ENCODE measurements at regions not wholly inside any gene's neighbourhood (a gene's known extent, or its start where the extent isn't known, plus 50 kb on each side); places are given as distances from the start of the nearest gene placed in this dataset.

- peaks cover 4% of the 10 kb centered on the region for H3K9me3 Mint-ChIP-seq
- no peak for ATAC-seq
- peaks cover 41% of the 10 kb centered on the region for H3K27me3 Mint-ChIP-seq
- H3K27ac Mint-ChIP-seq: no peak overlapping the region
- H3K4me3 Mint-ChIP-seq: no peak overlapping the region
- no peaks in the 10 kb centered on the region for H3K4me1 Mint-ChIP-seq
- H3K36me3 Mint-ChIP-seq: no peaks in the 10 kb centered on the region
Observed at GRCh38 chr16:86452451-86452850, 57.9 kb upstream of the FOXF1 start.

DNA sequence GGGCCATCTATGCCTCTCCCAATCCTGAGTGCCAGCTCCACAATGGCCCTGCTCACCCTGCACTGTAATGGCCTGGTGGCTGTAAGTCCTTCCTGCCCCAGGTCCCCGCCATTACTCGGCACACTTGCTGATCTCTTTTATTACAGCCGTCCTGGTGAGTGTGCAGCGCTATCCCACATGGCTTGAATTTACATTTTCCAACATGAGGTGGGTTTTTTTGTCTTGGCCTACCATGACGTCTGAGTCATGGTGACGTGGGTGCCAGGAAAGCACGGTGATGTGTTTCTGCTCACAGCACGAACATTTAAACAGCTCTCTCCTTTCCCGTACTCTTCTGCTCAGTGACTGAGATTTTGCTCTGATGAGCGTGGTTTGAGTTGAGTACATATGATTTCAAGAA is 55.2 kb upstream of the FOXF1 start:
- no peak overlapping the region for H3K4me3 Mint-ChIP-seq
- peaks cover 57% of the 10 kb centered on the region for H3K27me3 Mint-ChIP-seq
- no peak overlapping the region for H3K27ac Mint-ChIP-seq
- H3K4me1 Mint-ChIP-seq: no peaks in the 10 kb centered on the region
- no peaks in the 10 kb centered on the region for H3K36me3 Mint-ChIP-seq
- ATAC-seq: no peak
- H3K9me3 Mint-ChIP-seq: peaks cover 4% of the 10 kb centered on the region

DNA sequence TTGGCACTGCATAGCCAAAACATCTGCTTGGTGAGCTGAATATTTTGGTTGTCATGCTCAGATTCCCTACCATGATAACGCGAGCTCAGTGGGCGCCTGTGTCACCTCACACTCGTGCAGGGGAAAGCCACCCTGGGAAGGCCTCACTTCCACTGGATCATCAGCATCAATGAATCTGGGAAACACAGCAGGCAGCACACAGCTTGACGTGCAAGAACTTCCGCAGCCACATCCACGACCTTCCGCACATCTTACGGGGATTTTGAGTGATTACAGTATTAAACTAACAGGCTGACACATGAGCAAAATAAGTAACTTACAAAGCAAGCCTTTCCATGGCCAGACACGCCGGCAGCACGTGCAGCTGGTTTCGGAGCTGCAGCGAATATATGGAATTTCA is 54.7 kb upstream of the FOXF1 start:
- H3K4me3 Mint-ChIP-seq: no peak overlapping the region
- no peak for ATAC-seq
- H3K27ac Mint-ChIP-seq: no peak overlapping the region
- H3K4me1 Mint-ChIP-seq: no peaks in the 10 kb centered on the region
- peaks cover 4% of the 10 kb centered on the region for H3K9me3 Mint-ChIP-seq
- H3K36me3 Mint-ChIP-seq: no peaks in the 10 kb centered on the region
- peaks cover 57% of the 10 kb centered on the region for H3K27me3 Mint-ChIP-seq

DNA sequence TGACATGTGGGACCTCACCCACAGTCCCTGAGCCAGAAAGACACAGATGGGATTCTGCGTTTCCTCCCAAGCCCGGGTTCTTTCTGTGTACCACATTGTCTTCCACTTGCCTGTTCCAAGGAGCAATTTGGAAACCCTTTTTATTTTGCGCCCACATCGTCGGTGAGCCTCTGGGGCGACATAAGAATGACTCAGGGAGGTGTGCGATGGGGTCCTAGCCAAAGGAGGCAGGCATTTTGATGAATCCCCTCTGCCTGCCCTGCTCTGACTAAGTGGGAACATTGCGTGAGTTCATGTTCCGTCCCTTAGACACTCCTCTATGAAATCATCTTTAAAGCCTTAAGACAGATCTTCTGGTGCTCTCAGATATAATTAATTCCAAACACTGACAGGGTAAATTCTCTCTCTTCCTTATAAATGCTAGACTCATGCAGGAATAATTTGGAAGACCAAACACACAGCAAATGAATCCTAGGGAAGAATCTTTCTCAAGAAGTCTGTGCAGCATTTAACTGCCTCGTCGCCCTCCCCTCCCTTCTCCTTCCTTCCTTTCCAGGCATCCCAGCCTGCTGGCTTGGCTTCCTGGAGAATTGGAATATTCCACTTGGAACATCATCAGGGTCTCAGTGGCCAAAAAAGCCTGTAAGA is 52.7 kb upstream of the FOXF1 start:
- H3K36me3 Mint-ChIP-seq: no peaks in the 10 kb centered on the region
- ATAC-seq: no peak

DNA sequence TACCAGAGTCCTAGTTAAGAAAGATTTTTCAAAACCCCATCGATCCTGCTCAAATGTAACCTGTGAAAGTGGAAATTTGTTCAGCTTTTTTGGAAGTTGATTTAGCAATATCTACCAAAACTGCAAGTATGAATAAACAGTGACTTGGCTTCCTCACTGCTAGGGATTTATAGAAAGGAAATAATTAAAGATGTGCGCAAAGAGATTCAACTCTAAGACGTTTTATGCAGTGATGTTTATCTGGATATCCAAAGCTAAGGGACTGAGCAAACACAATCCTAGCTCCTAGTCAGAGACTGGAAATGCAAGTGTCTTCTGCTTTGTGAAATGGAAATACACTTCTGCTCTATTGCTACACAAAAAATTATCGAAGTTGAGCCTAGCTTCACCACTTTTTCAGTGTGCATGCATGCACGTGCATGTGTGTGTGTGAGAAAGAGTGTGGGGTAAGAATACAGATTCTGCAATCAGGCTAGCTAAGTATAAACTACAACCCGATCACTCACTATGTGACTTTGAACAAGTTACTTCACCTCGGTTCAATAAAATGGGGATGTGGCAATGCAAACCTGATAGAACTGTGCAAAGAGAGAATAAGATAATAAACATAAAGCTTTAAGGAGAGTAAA is 52.1 kb upstream of the FOXF1 start:
- peaks cover 44% of the 10 kb centered on the region for H3K27me3 Mint-ChIP-seq
- H3K4me1 Mint-ChIP-seq: no peaks in the 10 kb centered on the region
- H3K9me3 Mint-ChIP-seq: peaks cover 4% of the 10 kb centered on the region
- no peak for ATAC-seq
- H3K27ac Mint-ChIP-seq: no peak overlapping the region
- no peak overlapping the region for H3K4me3 Mint-ChIP-seq
- H3K36me3 Mint-ChIP-seq: no peaks in the 10 kb centered on the region

More for the DNA sequence above, 52.7 kb upstream of the FOXF1 start:
- Mint-ChIP-seq H3K4me3 (no peak overlapping the region), H3K4me1 (no peaks in the 10 kb centered on the region), H3K27ac (no peak overlapping the region), H3K27me3 (peaks cover 44% of the 10 kb centered on the region), H3K9me3 (peaks cover 4% of the 10 kb centered on the region)

DNA sequence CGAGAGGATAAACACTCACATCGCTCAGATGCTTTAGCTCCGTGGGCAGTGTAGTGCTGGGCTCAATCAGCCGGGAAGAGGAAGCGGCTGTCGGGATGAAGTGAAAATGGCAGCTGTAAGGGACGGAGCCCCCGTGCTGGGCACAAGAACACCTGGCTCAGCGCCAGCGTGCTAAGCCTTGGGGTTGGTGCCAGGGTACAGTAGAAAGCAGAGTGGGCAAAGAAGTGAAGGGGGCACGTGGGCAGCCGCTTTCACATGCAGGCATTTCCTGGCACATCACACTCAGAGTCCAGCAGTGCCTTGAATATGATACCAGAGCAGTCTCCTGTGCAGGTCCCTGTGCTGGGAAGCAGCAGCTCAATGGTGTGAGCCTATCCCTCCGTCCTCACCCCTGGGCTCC is 51.1 kb upstream of the FOXF1 start:
- Mint-ChIP-seq H3K4me1 (no peaks in the 10 kb centered on the region), H3K4me3 (no peak overlapping the region)

More for the DNA sequence above, 51.1 kb upstream of the FOXF1 start:
- Mint-ChIP-seq H3K9me3 (peaks cover 6% of the 10 kb centered on the region), H3K36me3 (no peaks in the 10 kb centered on the region), H3K27me3 (peaks cover 36% of the 10 kb centered on the region), H3K27ac (no peak overlapping the region)
- no peak for ATAC-seq

Data from stimulated activated memory B cell treated with anti-CD40 and anti-IgM and Interleukin-4, amounts not matched to agents 10 μg/mL and 1 μg/mL and 100 μg/mL, for 72 hours (primary cell).